Fibroblast of the conjunctiva (primary cell): ENCODE measurements at regions not wholly inside any gene's neighbourhood (a gene's known extent, or its start where the extent isn't known, plus 50 kb on each side); places are given as distances from the start of the nearest gene placed in this dataset.
"Not testable (repeated sequence)": the region's sequence is repeated elsewhere in the genome, so short reads cannot be mapped to it uniquely, and the experiment has no call there.

Experiments used
- DNase-seq: peaks from one replicate; pipeline ENCODE4 v3.0.0-alpha.2; 2010; ENCODE audit warnings: low read depth

DNA sequence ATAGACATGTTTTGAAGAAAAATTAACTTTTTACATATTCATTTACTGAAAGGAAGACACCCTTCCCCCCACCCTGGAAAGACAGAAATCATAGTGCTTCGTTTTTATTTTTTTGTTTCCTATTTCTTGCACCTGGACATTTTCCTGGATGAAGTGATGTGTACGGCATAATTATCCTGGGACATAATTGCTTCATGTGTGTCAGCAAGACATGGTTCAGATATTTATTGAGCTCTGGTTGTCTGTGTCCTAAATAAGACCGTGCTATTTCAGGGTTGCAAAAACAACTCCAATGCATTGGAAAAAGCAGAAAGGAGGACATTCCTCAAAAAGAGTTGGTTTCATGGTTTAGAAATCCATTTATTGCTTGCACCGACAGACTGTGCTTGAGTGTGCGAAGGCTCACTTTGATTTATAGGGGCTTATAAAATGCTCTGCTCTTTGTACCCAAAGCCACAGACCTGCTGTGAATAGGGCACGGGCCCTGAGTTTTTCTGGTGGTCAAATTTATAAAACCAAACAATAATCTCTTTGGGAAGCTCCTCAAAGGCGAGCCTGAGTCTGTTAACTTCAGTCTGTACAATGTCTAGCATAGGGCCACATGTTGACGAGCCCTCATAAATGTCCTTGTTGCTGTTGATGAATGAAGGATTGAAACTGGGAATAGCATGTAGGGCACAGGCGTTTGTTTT lies 179.5 kb downstream of the SOX4 start:
- DNase-seq = no peak

DNA sequence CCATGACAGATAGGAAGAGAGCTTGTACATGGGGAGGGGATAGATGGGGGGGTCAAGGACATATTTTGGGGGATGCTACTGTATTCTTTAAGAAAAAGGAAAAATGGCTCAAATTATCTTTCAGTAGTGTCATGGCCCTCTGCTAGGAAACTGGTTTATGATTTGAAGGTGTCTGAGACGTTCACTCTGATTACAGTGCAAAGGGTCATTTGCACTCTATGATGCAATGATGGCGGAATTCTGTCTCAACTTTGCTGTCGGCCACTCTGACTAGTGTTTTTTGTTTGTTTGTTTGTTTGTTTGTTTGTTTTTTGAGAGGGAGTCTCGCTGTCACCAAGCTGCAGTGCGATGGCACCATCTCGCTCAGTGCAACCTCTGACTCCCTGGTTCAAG lies 180.0 kb downstream of the SOX4 start:
- no peak for DNase-seq

DNA sequence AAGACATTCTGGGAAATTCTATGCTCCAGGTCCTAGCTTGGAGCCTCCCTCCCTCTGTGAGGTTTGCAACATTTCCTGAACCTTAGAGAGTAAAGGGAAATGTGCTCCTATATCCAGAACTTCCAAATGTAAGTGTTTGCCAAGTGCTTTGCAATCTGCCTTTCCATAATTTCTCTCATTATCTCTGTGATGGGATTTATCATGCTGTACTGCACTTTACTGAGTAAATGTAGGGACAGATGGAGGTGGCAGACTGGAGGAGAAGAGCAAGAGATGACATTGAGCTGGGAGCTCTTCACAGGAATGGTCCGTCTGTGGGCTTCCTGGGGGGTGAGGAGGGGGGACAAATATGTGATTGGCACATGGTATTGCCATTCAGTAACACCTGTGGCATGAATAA lies 184.3 kb downstream of the SOX4 start:
- no peak for DNase-seq

- no peak for DNase-seq
Measured at GRCh38 chr6:21780141-21780540, 186.6 kb downstream of the SOX4 start.

DNA sequence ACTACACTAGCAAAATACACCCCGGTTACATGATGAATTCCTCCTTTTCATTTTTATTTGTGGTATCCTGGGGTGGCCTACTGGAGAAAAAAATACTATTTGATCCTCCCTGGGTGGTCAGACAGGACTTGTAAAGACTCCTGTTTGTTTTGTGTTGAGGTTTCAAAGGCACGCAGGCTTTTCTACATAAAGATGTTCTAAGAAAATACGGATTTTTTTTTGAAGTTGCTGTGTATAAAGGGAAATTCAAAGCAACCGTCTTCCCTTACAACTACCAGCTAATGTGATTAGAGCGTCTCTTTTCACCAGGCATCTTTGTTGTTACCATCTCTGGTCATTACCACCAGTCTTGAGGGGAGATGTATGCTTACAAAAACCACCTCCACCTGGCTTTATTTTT lies 187.1 kb downstream of the SOX4 start:
- no peak for DNase-seq

DNA sequence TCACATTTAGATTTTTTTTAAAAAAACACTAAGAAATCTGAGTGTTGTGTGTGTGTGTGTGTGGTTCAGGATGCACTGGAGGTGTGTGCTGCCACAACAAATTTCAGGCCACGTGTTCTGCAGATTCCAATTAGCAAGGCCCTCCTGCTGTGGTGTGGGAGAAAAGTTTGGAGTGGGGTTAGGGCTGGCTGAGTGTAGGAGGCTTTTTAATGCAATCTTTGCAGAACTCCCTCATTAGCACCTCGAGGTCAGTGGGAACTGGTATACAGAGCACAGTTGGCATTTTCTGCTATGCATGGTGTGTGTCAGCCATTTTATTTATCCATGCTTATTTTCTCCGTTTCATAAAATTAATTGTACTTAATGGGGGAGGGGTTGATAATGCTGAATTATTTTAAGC lies 187.6 kb downstream of the SOX4 start:
- no peak for DNase-seq

DNA sequence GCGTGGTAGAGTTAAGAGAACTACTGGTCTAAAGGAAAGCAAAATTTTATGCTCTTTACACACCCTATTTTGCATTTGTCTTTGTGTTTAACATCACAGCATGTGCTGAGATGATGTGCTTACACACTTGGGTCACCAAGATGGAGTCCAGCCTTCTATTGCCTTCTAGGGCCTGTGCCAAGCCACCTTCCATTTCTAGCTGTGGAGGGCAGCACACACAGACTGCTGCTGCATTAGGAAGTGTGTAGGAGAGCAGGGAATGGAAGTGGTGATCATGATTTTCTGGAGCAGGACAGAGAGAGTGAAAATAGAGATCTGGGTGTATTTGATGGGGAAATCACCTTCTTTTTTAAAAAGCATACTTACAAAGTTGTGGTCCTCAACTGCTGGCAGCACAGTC lies 191.6 kb downstream of the SOX4 start:
- DNase-seq = no peak

DNA sequence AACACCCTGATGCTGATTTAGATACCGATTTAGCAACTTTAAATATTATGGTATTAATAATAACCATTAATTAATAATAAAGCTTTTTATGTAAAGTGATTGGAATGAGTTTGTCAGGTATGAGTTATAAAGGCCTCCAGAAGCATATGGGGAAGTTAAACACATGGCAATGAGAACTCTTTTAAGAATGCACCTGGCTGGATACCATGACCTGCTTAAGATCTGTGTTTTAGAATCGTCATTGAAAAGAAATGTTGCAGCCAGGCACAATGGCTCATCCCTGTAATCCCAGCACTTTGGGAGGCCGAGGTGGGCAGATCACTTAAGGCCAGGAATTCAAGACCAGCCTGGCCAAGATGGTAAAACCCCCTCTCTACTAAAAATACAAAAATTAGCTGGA lies 197.5 kb downstream of the SOX4 start:
- DNase-seq = no peak

- no peak for DNase-seq
Measured at GRCh38 chr6:21791581-21791980, 198.0 kb downstream of the SOX4 start.

GRCh38 chr6:21792177-21792576 lies 198.6 kb downstream of the SOX4 start:
- DNase-seq = no peak

GRCh38 chr6:21796979-21797378 lies 203.4 kb downstream of the SOX4 start:
- DNase-seq = not testable (repeated sequence)

- no peak for DNase-seq
Measured at GRCh38 chr6:21798468-21798867, 204.9 kb downstream of the SOX4 start.

- DNase-seq = no peak
Measured at GRCh38 chr6:21800330-21800729, 206.8 kb downstream of the SOX4 start.

- no peak for DNase-seq
Measured at GRCh38 chr6:21800948-21801438, 207.4 kb downstream of the SOX4 start.

- DNase-seq = no peak
Measured at GRCh38 chr6:21801446-21802174, 208.1 kb downstream of the SOX4 start.

DNA sequence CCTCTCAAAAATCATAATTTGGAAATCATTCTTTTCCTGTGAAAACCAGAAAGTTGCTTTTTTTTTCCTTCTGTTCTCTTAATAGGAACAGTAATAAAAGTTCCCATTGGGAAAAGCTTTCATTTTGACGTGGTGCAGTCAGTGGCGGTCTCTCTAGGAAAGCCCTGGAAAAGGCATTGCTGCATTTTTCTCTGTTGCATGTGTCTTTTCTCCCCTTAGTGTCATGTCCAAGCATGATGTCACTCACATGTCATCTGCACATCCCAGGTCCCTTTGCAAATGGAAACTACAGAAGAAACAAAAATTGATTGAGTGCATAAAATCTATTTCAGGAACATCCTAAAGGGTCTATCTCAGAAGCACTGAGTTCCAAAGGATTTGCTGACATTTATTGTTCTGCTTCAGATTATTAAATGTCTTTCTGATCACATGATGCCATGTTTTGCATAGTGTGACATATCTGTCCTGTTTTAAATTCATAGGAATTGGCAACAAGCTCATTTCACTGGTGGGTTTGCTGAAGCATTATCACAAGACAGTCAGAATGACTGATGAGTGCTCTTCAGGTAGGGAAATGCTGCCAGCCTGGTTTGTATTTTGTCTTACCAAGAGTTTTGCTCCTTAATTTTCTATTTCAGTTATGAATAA lies 208.7 kb downstream of the SOX4 start:
- DNase-seq = no peak

DNA sequence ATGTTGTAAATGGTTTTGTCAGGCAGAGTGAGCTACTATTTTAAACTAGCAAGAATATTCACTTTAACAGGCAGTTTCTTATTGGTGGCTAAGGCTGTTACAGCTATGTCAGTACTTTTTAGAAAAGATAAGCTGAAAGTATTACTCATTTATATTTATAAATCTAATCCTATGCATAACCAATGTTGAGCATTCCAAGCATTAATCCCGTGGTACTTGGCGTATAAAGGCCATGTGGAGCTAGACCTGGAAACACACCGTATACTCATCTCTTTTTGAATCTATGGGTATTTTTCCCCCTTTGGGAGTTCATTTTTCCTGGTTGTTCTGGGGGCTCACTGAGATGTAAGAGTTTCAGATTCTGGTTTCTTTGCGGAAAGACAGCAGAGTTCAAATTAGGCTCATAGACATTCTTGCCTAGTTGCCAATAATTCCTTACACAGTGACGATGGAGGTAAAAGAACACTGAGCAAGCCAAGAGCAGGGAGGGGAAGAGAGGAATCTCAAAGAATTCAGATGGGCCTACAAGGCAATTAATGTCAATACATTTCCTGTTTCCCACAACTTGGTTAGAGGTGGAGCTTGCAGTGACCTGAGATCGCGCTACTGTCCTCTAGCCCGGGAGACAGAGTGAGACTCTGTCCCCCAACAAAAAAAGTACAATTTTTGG lies 211.5 kb downstream of the SOX4 start:
- DNase-seq = no peak

DNA sequence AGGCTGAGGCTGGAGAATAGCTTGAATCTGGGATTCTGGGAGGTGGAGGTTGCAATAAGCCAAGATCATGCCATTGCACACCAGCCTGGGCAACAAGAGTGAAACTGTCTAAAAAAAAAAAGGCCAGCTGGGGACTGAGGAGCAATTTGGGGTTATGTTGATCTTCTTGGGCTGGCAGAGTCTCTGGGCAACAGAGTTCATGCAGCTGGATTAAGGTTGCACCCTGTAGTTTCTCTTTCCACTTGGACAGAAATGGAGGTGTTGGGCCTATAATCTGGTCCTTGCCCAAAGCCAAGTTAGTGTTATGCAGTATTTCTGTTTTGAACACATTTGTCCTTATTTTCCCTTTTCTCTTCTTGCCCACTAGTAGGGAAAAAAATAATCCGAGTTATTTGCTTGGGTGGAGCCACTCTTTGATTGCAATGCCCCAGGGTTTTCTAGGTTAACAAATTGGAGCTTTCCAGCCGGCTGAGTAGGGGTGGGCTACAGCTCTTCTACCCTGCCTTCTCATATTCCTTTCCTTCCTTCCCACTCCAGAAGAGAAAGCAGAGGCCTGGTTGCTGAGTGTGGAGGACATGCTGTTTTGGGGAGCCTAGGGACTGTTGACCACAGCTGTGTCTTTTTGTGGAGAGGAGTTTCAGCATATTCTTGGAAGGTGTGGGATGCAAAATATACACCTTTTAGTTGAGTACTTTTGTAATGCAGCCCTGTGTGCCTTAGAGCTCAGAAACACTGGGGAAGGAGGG lies 213.9 kb downstream of the SOX4 start:
- DNase-seq = no peak

- DNase-seq = no peak
Measured at GRCh38 chr6:21808045-21808470, 214.5 kb downstream of the SOX4 start.

DNA sequence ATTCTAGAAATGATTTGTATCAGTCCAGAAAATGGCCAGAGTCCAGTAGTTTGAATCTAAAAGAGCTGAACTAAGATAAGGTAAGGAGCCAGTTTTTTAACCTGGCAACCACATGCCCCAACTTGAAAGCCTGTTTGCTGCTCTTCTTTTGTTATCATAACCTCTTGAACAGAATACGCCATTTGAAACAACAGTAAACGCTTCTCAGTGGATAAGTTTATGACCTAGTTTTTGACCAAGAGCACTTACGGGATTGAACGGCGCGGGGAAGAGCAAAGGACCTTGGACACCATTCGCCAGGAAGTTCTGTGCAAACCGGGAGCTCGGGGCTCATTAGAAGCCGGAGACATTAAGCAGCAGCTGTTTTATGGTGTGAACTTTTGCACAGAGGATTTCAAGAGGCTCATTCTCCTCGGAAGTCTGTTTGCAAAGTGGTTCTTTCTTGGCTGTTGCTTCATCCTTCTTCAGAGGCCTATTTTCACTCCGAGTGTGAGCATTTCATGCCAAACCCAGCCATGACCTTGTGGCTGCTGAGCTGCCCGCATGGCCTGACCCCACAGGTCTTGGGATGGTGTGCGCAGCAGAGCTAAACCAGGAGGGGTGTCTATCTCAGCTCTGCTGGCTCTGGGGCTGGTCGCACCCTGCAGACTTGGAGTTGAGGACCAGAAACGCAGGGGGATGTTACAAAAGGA lies 215.1 kb downstream of the SOX4 start:
- DNase-seq = no peak

- no peak for DNase-seq
Measured at GRCh38 chr6:21811484-21811883, 217.9 kb downstream of the SOX4 start.
